ENCODE measurements at regions not wholly inside any gene's neighbourhood (a gene's known extent, or its start where the extent isn't known, plus 50 kb on each side); places are given as distances from the start of the nearest gene placed in this dataset.

DNA sequence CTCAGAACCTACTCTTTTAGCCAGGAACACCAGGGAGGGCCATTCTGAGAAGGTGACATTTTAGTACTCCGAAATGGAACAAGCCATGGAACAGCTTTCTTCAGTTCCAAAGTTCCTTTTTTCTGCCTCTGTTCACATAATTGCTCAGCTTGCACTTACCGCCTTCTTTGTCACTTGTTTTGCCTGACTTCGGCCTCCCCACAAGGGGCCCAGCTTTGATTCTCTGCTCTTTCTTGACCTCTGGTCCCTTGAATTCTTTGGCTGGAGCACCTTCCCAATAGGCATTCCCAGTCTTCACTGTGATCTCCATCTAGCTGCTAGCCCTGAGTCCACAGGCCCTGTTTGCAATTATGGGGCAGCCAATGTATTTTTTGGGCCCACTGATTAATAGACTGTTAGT is 51.4 kb upstream of the SLC7A14 start:
- Histone ChIP-seq H3K27me3 (ENCODE audit: insufficient read depth, low read length, poor library complexity) (no peaks in the 10 kb centered on the region), H3K27ac (ENCODE audit: low read length) (no peak overlapping the region), H3K36me3 (ENCODE audit: insufficient read depth, low read length) (no peaks in the 10 kb centered on the region), H3K4me1 (ENCODE audit: insufficient read depth, low read length) (no peaks in the 10 kb centered on the region), H3K9me3 (ENCODE audit: insufficient read depth, low read length, severe bottlenecking) (no peaks in the 10 kb centered on the region), H3K9ac (ENCODE audit: low read depth, low read length) (no peak overlapping the region), H2AFZ (ENCODE audit: low read depth, low read length) (no peak overlapping the region), H3K79me2 (ENCODE audit: insufficient read depth, low read length) (no peaks in the 10 kb centered on the region), H3K4me2 (ENCODE audit: insufficient read depth, low read length) (no peak overlapping the region), H3K4me3 (ENCODE audit: low read depth in 1 of 2, low read length in 2 of 2) (no peak overlapping the region), H4K20me1 (ENCODE audit: insufficient read depth, low read length) (no peaks in the 10 kb centered on the region)
- DNase-seq (no peak), ATAC-seq (ENCODE audit: insufficient read depth, low read depth) (no peak)
- TF ChIP-seq EZH2 (IDR thresholded peaks at IDR 0.05; ENCODE audit: borderline replicate concordance, low read depth, low read length, severe bottlenecking): no peak
- no peak for TF ChIP-seq CTCF (IDR thresholded peaks at IDR 0.05; ENCODE audit: borderline replicate concordance, extremely low read depth, low read length, poor library complexity, severe bottlenecking)

GRCh38 chr3:170636400-170636973 is 50.6 kb upstream of the SLC7A14 start:
- no peaks in the 10 kb centered on the region for H3K27me3 ChIP-seq (ENCODE audit: insufficient read depth, low read length, poor library complexity)
- no peaks in the 10 kb centered on the region for H4K20me1 ChIP-seq (ENCODE audit: insufficient read depth, low read length)
- H3K36me3 ChIP-seq (ENCODE audit: insufficient read depth, low read length): no peaks in the 10 kb centered on the region
- H3K79me2 ChIP-seq (ENCODE audit: insufficient read depth, low read length): no peaks in the 10 kb centered on the region
- no peak overlapping the region for H3K9ac ChIP-seq (ENCODE audit: low read depth, low read length)
- no peak overlapping the region for H2AFZ ChIP-seq (ENCODE audit: low read depth, low read length)
- no peak for ATAC-seq (ENCODE audit: insufficient read depth, low read depth)
- no peak for DNase-seq
- no peaks in the 10 kb centered on the region for H3K4me1 ChIP-seq (ENCODE audit: insufficient read depth, low read length)
- no peak overlapping the region for H3K27ac ChIP-seq (ENCODE audit: low read length)
- no peaks in the 10 kb centered on the region for H3K9me3 ChIP-seq (ENCODE audit: insufficient read depth, low read length, severe bottlenecking)
- TF ChIP-seq CTCF (IDR thresholded peaks at IDR 0.05; ENCODE audit: borderline replicate concordance, extremely low read depth, low read length, poor library complexity, severe bottlenecking) (no peak), EZH2 (IDR thresholded peaks at IDR 0.05; ENCODE audit: borderline replicate concordance, low read depth, low read length, severe bottlenecking) (no peak)
- H3K4me3 ChIP-seq (ENCODE audit: low read depth in 1 of 2, low read length in 2 of 2): no peak overlapping the region
- no peak overlapping the region for H3K4me2 ChIP-seq (ENCODE audit: insufficient read depth, low read length)

All from DND-41 (cell line).